ENCODE measurements at regions not wholly inside any gene's neighbourhood (a gene's known extent, or its start where the extent isn't known, plus 50 kb on each side); places are given as distances from the start of the nearest gene placed in this dataset.

DNA sequence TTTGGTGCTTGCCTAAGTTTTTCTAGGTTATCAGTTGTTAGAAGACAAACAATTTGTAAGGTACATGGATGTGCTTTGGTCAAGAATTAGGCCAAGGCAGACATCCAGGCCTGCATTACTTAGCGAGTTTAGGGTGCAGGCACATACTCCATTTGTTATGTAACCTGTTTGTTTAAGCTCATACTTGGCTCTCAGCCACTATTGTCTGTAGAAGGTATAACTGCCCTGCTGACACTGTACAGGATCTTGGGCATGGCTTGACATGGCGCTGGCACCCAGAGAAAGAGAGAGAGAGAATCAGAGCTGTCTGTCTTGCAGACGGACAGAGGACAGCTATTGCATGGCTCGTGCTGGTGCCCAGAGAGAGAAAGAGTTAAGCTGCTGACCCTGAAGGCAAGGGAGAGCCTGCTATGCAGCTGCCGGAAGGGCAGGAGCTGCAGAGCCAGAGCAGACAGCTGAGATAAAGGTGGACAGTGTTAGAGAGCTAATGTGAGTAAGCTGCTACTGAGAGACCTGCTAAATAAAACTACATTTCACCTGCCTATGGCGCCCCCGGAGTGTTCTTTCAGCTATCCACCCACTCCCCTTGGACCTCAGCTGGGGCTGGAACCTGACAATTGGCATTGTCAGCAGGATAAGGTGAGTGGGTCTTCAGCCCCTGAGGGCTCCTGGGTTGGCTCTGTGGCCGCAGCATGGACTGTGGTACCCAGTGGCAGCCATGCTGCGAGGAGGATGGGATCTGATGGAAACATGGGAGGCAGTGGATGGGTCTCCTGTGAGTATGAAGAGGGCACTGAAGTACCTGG lies 120.9 kb upstream of the TMEM106B start:
- no peaks in the 10 kb centered on the region for H3K36me3 ChIP-seq
- H3K27me3 ChIP-seq (replicated peaks in 1 of 7), result peaks cover 0 to 6% (median 0%) of the 10 kb centered on the region in 7 donors
- DNase-seq, result no peak
- intact Hi-C loops (cut with DNase I; ENCODE audit: low total_unique reads), result no loop called here
- no peak overlapping the region for H3K4me3 ChIP-seq
- TF ChIP-seq POLR2A (IDR thresholded peaks at IDR 0.05), result no peak
- no peak for TF ChIP-seq CTCF (IDR thresholded peaks at IDR 0.05 in 8 of 11, conservative IDR thresholded peaks at IDR 0.05 in 3 of 11)
- no peak for TF ChIP-seq POLR2AphosphoS5 (IDR thresholded peaks at IDR 0.05)
- no peak overlapping the region for H3K27ac ChIP-seq
- 69 to 91% (median 84%) methylated on average over 9 of the region's 9 CpGs for WGBS, 5 donors
- peaks cover 0 to 3% (median 0%) of the 10 kb centered on the region in 8 donors for H3K9me3 ChIP-seq
- no peaks in the 10 kb centered on the region for H3K4me1 ChIP-seq

GRCh38 chr7:12090757-12091221 lies 120.3 kb upstream of the TMEM106B start:
- no peaks in the 10 kb centered on the region for H3K4me1 ChIP-seq
- no peaks in the 10 kb centered on the region for H3K36me3 ChIP-seq
- H3K4me3 ChIP-seq, result no peak overlapping the region
- 86 to 89% (median 86%) methylated on average over 3 to 5 of the region's 5 CpGs for whole genome bisulfite sequencing, 5 donors
- peaks cover 0 to 6% (median 0%) of the 10 kb centered on the region in 7 donors for H3K27me3 ChIP-seq (replicated peaks in 1 of 7)
- no peak overlapping the region for H3K27ac ChIP-seq
- peaks cover 0 to 3% (median 0%) of the 10 kb centered on the region in 8 donors for H3K9me3 ChIP-seq
- peak; percentile 60 for DNase-seq
- intact Hi-C loops (cut with DNase I; ENCODE audit: low total_unique reads), result no loop called here
- TF ChIP-seq POLR2A (IDR thresholded peaks at IDR 0.05) (no peak), CTCF (IDR thresholded peaks at IDR 0.05 in 8 of 11, conservative IDR thresholded peaks at IDR 0.05 in 3 of 11) (no peak), POLR2AphosphoS5 (IDR thresholded peaks at IDR 0.05) (no peak)

GRCh38 chr7:12091231-12091630 lies 119.9 kb upstream of the TMEM106B start:
- H3K4me3 ChIP-seq, result no peak overlapping the region
- TF ChIP-seq POLR2AphosphoS5 (IDR thresholded peaks at IDR 0.05) (no peak), POLR2A (IDR thresholded peaks at IDR 0.05) (no peak), CTCF (IDR thresholded peaks at IDR 0.05 in 8 of 11, conservative IDR thresholded peaks at IDR 0.05 in 3 of 11) (no peak)
- DNase-seq, result no peak
- H3K36me3 ChIP-seq, result no peaks in the 10 kb centered on the region
- no peaks in the 10 kb centered on the region for H3K4me1 ChIP-seq
- H3K27ac ChIP-seq, result no peak overlapping the region
- 87 to 92% (median 89%) methylated on average over 4 of the region's 4 CpGs for WGBS, 5 donors
- H3K27me3 ChIP-seq (replicated peaks in 1 of 7), result peaks cover 0 to 6% (median 0%) of the 10 kb centered on the region in 7 donors
- intact Hi-C loops (cut with DNase I; ENCODE audit: low total_unique reads), result no loop called here
- peaks cover 0 to 3% (median 0%) of the 10 kb centered on the region in 8 donors for H3K9me3 ChIP-seq

DNA sequence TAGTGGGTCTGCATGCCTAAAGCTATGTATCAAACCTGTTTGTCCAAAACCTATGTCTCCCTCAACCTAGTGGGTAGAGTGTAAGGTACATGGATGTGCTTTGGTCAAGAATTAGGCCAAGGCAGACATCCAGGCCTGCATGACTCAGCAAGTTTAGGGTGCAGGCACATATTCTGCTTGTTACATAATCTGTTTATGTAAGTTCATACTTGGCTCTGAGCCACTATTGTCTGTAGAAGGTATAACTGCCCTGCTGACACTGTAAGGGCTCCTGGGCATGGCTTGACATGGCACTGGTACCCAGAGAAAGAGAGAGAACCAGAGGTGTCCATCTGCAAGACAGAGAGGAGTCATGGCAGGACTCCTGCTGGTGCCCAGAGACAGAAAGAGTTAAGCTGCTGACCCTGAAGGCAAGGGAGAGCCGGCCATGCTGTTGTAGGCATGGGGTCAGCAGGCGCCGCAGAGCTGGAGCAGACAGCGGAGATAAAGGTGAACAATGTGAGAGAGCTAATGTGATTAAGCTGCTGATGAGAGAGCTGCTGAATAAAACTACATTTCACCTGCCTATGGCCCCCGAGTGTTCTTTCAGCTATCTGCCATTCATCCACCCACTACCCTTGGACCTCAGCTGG lies 118.5 kb upstream of the TMEM106B start:
- intact Hi-C loops (cut with DNase I; ENCODE audit: low total_unique reads), result no loop called here
- H3K4me1 ChIP-seq, result no peaks in the 10 kb centered on the region
- no peaks in the 10 kb centered on the region for H3K36me3 ChIP-seq
- H3K27ac ChIP-seq, result no peak overlapping the region
- TF ChIP-seq CTCF (IDR thresholded peaks at IDR 0.05 in 8 of 11, conservative IDR thresholded peaks at IDR 0.05 in 3 of 11) (no peak), POLR2AphosphoS5 (IDR thresholded peaks at IDR 0.05) (no peak), POLR2A (IDR thresholded peaks at IDR 0.05) (no peak)
- no peak overlapping the region for H3K4me3 ChIP-seq
- no peak for DNase-seq
- no peaks in the 10 kb centered on the region for H3K9me3 ChIP-seq
- H3K27me3 ChIP-seq (replicated peaks in 1 of 7), result peaks cover 0 to 6% (median 0%) of the 10 kb centered on the region in 7 donors
- WGBS, 5 donors, result 85 to 95% (median 90%) methylated on average over 5 of the region's 5 CpGs
